ENCODE measurements at regions not wholly inside any gene's neighbourhood (a gene's known extent, or its start where the extent isn't known, plus 50 kb on each side); places are given as distances from the start of the nearest gene placed in this dataset.

DNA sequence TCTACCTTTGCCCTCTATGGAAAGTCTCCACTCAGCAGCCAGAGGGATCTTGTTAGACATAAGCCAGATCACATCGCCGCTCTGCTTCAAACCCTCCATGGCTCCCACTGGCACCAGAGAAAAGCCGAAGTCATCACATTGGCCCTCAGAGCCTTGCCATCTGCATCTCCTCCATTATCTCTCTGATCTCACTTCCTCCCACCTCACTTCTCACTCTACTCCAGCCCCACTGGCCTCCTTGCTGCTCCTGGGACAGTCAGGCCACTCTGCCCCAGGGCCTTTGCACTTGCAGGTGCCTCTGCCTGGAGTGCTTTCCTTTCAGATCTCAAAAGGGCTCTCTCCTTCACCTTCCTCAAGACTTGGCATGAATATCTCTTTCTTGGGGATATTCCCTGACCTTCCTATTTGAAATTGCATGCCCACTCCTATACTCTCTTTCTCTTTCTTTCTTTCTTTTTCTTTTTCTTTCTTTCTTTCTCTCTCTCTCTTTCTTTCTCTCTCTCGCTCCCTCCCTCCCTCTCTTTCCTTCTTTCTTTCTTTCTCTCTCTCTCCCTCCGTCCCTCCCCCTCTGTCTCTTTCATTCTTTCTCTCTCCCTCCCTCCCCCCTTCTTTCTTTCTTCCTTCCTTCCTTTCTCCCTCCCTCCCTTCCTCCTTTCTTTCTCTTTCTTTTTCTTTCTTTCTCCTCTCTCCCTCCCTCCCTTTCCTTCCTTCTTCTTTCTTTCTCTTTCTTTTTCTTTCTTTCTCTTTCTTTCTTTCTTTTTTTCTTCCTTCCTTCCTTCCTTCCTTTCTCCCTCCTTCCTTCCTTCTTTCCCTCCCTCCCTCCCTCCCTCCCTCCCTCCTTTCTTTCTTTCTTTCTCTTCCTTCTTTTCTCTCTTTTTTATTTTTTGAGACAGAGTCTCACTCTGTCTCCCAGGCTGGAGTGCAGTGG is 96.0 kb upstream of the CASZ1 start:
- Histone ChIP-seq H3K27ac (no peak overlapping the region), H3K27me3 (peaks cover 0 to 58% of the 10 kb centered on the region in 2 donors), H3K4me1 (peaks cover 0 to 8% (median 6%) of the 10 kb centered on the region in 4 donors), H3K4me3 (no peak overlapping the region), H3K9me3 (no peaks in the 10 kb centered on the region), H3K36me3 (no peaks in the 10 kb centered on the region)
- intact Hi-C loops (cut with DNase I; ENCODE audit: low total_unique reads), result no loop called here
- TF ChIP-seq, protein P1, sequence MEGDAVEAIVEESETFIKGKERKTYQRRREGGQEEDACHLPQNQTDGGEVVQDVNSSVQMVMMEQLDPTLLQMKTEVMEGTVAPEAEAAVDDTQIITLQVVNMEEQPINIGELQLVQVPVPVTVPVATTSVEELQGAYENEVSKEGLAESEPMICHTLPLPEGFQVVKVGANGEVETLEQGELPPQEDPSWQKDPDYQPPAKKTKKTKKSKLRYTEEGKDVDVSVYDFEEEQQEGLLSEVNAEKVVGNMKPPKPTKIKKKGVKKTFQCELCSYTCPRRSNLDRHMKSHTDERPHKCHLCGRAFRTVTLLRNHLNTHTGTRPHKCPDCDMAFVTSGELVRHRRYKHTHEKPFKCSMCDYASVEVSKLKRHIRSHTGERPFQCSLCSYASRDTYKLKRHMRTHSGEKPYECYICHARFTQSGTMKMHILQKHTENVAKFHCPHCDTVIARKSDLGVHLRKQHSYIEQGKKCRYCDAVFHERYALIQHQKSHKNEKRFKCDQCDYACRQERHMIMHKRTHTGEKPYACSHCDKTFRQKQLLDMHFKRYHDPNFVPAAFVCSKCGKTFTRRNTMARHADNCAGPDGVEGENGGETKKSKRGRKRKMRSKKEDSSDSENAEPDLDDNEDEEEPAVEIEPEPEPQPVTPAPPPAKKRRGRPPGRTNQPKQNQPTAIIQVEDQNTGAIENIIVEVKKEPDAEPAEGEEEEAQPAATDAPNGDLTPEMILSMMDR (IDR thresholded peaks at IDR 0.05), result no peak
- DNase-seq, result no peak

DNA sequence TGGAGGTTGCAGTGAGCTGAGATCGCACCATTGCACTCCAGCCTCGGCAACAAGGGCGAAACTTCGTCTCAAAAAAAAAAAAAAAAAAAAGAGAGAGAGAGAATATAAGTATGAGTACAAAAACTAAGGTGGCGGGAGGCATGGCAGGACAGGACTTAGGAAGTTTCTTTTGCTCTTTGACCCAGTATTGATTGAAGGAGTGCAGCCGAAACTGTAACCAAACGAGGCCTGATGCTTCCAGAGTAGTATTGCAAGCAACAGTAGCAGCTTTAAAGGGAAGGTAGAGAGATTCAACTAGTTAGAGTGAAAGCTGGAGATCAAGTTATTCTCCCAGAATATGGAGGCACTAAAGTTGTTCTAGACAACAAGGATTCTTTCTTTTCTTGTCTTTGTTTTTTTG is 99.2 kb upstream of the CASZ1 start:
- peaks cover 0 to 56% of the 10 kb centered on the region in 2 donors for H3K27me3 ChIP-seq
- no peaks in the 10 kb centered on the region for H3K36me3 ChIP-seq
- H3K27ac ChIP-seq, result no peak overlapping the region
- TF ChIP-seq, protein P1 (IDR thresholded peaks at IDR 0.05), result no peak
- DNase-seq, result no peak
- H3K4me1 ChIP-seq, result peaks cover 0 to 8% (median 0%) of the 10 kb centered on the region in 4 donors
- no peak overlapping the region for H3K4me3 ChIP-seq
- intact Hi-C loops (cut with DNase I; ENCODE audit: low total_unique reads), result no loop called here
- H3K9me3 ChIP-seq, result no peaks in the 10 kb centered on the region

DNA sequence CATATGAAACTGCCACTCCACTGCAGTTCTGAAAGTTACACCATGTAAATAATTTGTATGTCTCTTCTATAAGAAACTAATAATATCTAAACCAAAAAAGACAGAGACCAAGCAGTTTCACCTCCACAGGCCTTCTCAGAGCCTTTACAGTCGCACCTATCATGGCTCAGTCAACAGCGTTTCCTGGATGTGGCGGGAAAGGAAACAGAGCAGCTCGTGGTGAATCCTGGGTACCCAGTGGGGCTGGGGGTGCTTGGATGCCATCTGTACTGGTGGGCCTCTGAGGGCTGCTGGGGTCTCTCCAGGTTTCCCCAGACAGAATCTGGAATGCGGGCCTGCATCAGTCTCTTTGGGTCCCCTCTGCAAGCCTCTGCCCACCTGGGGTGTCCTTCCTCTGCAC is 100.2 kb upstream of the CASZ1 start:
- intact Hi-C loops (cut with DNase I; ENCODE audit: low total_unique reads), result no loop called here
- DNase-seq, result no peak
- TF ChIP-seq, protein P1 (IDR thresholded peaks at IDR 0.05), result no peak

DNA sequence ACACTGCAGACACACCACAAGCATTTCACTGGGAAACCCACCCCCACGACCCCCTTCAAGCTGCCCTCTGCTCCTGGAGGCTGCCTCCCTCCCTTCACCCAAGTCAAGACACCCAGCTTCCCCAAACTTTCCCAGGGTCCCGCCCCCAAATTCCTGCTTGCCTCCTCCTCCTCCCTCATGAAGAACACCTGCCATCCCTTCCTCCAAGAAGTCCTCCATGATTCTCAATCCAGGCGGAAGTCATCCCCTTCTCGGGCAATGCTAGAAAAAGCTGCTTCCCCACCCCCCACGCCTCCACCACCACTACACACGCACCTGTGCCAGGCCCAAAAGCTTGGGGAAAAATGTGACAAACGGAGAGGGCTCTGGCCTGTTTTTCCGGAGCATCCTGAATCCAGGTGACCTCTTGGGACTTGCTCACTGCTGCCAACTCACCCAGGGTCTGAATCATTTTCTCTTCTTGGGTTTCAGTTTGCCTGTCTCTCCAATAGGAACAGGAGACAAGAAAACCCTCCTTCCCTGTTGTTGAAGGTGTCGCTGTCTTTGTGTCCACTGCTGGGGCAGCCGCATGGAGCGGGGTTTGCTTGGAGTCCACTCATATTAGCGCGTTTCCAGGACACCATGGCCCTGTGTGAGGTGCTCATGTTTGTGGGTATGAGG is 101.0 kb upstream of the CASZ1 start:
- no peaks in the 10 kb centered on the region for H3K36me3 ChIP-seq
- no peak overlapping the region for H3K27ac ChIP-seq
- no peak for DNase-seq
- H3K9me3 ChIP-seq, result no peaks in the 10 kb centered on the region
- no peak overlapping the region for H3K4me3 ChIP-seq
- H3K27me3 ChIP-seq, result peaks cover 0 to 60% of the 10 kb centered on the region in 2 donors
- intact Hi-C loops (cut with DNase I; ENCODE audit: low total_unique reads), result no loop called here
- H3K4me1 ChIP-seq, result peaks cover 0 to 19% (median 0%) of the 10 kb centered on the region in 4 donors
- TF ChIP-seq, protein P1 (IDR thresholded peaks at IDR 0.05), result no peak

More for the DNA sequence above, 100.2 kb upstream of the CASZ1 start:
- Histone ChIP-seq H3K4me1 (peaks cover 0 to 12% (median 0%) of the 10 kb centered on the region in 4 donors), H3K4me3 (no peak overlapping the region), H3K36me3 (no peaks in the 10 kb centered on the region), H3K27ac (no peak overlapping the region), H3K9me3 (no peaks in the 10 kb centered on the region), H3K27me3 (peaks cover 0 to 60% of the 10 kb centered on the region in 2 donors)

DNA sequence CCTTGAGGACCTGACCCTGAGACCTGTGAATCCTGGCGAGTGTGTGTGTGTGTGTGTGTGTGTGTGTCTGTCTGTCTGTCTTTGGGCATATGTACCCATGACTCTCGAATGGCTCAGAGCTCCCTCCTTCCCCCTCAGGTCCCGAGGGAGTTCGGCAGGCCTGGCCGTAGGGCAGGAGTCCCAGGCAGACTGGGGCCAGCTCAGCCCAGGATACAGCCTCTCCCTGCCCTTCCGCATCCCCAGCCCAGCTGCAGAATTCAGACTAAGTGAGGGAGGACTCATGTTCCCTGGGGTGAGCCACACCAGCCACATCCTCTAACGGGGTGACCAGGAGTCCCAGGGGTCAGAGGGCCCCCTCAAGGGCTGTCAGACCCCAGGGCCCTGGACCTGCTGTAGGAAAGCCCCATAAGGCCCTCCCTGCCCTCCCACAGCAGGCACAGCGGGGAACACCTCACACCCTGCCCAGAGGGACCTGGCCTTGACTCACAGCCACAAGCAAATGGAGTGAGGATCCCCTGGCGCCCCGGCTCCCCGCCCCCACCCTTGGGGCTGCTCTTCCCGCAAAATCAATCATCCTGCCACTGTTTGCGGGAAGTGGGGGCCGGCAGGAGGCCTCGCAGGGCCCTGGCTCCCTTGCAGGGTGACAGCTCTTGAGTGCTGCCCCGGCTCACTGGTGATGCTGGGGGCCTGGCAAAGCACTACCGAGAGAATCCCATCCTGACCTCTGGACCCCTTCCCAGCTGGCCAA is 101.7 kb upstream of the CASZ1 start:
- Histone ChIP-seq H3K9me3 (no peaks in the 10 kb centered on the region), H3K36me3 (no peaks in the 10 kb centered on the region), H3K27me3 (peaks cover 0 to 59% of the 10 kb centered on the region in 2 donors), H3K4me3 (no peak overlapping the region), H3K4me1 (peaks cover 0 to 19% (median 0%) of the 10 kb centered on the region in 4 donors), H3K27ac (no peak overlapping the region)
- TF ChIP-seq, protein P1 (IDR thresholded peaks at IDR 0.05), result no peak
- intact Hi-C loops (cut with DNase I; ENCODE audit: low total_unique reads), result no loop called here
- DNase-seq, result no peak

All from tibial artery (tissue), 4 donors.